Mucosa of rectum (tissue), 2 donors: ENCODE measurements at regions not wholly inside any gene's neighbourhood (a gene's known extent, or its start where the extent isn't known, plus 50 kb on each side); places are given as distances from the start of the nearest gene placed in this dataset.

Experiments
- H3K27ac ChIP-seq, 2 donors: one replicate each; pipeline ENCODE4 v1.7.0; 2013; ENCODE audit warnings: inconsistent platforms in 2 of 2, low read depth in 2 of 2, low read length in 2 of 2
- H3K27me3 ChIP-seq, 2 donors: one replicate each; pipeline ENCODE4 v1.7.0; 2013; ENCODE audit warnings: low read length in 2 of 2; ENCODE audit not compliant: control insufficient read depth in 2 of 2, insufficient read depth in 2 of 2
- H3K36me3 ChIP-seq, 2 donors: one replicate each; pipeline ENCODE4 v1.7.0; 2013; ENCODE audit warnings: low read length in 2 of 2; ENCODE audit not compliant: control insufficient read depth in 2 of 2, insufficient read depth in 2 of 2
- H3K4me1 ChIP-seq, 2 donors: one replicate each; pipeline ENCODE4 v1.7.0; 2013; ENCODE audit warnings: low read length in 2 of 2, mild to moderate bottlenecking in 1 of 2; ENCODE audit not compliant: control insufficient read depth in 2 of 2, insufficient read depth in 2 of 2
- H3K4me3 ChIP-seq, 2 donors: one replicate each; pipeline ENCODE4 v1.7.0; 2013; ENCODE audit warnings: low read length in 2 of 2
- H3K9ac ChIP-seq, 2 donors: one replicate each; pipeline ENCODE4 v1.7.0; 2013; ENCODE audit warnings: low read length in 2 of 2, low read depth in 1 of 2, mild to moderate bottlenecking in 1 of 2
- H3K9me3 ChIP-seq, 2 donors: one replicate each; pipeline ENCODE4 v1.7.0; 2013; ENCODE audit warnings: low read length in 2 of 2; ENCODE audit not compliant: control insufficient read depth in 2 of 2
- donor health status: healthy.
- donor health status: Normal muscosa, but diverticular disease.

DNA sequence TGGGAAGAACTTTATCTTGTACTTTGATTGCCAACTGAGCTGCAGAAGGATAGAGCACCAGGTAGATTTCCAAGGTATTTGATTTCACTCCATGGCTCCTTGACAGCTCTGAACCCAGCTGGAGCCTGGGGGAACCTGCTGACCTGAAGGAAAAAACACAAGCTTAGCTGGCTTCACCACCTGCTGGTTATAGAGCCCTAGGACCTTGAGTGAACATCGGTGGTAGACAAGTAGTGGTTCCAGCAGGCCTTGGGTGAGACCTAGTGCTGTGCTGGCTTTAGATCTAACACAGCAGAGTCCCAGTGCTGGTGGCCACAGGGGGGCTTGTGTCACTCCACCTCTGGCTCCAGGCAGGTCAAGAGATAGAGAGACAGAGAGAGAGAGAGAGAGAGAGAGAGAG lies 1102.6 kb downstream of the ADGRL3 start:
- Histone ChIP-seq H3K9ac (no peak overlapping the region), H3K27me3 (no peaks in the 10 kb centered on the region), H3K27ac (no peak overlapping the region), H3K36me3 (no peaks in the 10 kb centered on the region), H3K9me3 (no peaks in the 10 kb centered on the region), H3K4me3 (no peak overlapping the region), H3K4me1 (no peaks in the 10 kb centered on the region)

DNA sequence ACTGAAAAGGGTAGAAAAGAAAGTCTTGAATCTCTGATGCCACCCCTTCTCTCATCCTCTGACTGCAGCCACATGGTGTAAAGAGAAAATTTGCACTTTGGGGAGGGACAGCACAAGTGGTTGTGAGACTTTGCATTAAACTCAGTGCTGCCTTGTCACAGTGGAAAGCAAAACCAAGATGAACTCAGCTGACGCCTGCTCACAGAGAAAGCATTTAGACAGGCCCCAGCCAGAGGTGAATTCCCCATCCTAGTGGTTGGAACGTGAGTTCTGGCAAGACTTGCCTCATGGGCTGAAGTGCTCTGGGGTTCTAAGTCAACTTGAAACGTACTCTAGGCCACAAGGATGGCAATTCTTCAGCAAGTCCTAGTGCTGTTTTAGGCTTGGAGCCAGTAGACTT lies 1101.4 kb downstream of the ADGRL3 start:
- H3K36me3 ChIP-seq = no peaks in the 10 kb centered on the region
- no peak overlapping the region for H3K4me3 ChIP-seq
- no peak overlapping the region for H3K9ac ChIP-seq
- H3K4me1 ChIP-seq = no peaks in the 10 kb centered on the region
- H3K27me3 ChIP-seq = no peaks in the 10 kb centered on the region
- no peaks in the 10 kb centered on the region for H3K9me3 ChIP-seq
- no peak overlapping the region for H3K27ac ChIP-seq

DNA sequence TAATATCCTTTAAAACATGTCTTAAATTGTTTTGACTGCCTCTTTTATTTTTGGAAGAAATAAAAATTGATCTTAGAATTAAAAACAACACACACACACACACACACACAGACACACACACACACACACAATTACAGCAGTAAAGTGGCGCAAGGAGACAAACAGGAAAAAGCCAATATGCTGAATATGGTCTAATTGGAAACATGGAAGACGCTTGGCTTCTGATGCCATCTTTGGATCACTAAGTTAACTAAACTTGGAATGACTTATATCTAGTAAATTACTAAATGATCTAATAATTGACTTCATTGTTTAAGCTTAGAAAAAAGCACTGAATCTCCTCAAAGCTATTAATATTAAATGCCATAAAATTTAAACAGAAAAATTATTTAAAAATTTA lies 1093.4 kb downstream of the ADGRL3 start:
- Histone ChIP-seq H3K36me3 (no peaks in the 10 kb centered on the region), H3K27ac (no peak overlapping the region), H3K27me3 (no peaks in the 10 kb centered on the region), H3K4me1 (no peaks in the 10 kb centered on the region), H3K4me3 (no peak overlapping the region), H3K9me3 (no peaks in the 10 kb centered on the region), H3K9ac (no peak overlapping the region)

DNA sequence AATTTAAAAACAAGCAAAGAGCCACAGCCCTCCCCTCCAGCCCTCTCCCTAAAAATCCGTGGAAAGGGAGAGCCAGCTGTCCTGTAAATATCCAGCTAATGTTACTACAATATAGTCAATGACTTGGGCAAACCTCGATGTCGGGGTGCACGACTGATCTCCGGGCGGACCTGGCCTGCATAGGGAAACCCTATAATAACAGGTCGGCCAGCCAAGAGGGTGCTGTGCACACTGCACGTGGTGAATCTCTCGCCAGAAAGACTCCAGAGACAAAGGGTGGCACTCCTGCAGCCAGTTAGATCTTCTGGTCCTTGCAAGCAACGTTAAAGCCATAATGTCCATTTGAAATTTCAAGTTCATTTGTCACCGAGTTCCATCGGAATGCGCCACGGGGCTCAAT lies 1092.8 kb downstream of the ADGRL3 start:
- no peak overlapping the region for H3K9ac ChIP-seq
- H3K27ac ChIP-seq = no peak overlapping the region
- no peaks in the 10 kb centered on the region for H3K4me1 ChIP-seq
- no peak overlapping the region for H3K4me3 ChIP-seq
- no peaks in the 10 kb centered on the region for H3K36me3 ChIP-seq
- no peaks in the 10 kb centered on the region for H3K9me3 ChIP-seq
- H3K27me3 ChIP-seq = no peaks in the 10 kb centered on the region

DNA sequence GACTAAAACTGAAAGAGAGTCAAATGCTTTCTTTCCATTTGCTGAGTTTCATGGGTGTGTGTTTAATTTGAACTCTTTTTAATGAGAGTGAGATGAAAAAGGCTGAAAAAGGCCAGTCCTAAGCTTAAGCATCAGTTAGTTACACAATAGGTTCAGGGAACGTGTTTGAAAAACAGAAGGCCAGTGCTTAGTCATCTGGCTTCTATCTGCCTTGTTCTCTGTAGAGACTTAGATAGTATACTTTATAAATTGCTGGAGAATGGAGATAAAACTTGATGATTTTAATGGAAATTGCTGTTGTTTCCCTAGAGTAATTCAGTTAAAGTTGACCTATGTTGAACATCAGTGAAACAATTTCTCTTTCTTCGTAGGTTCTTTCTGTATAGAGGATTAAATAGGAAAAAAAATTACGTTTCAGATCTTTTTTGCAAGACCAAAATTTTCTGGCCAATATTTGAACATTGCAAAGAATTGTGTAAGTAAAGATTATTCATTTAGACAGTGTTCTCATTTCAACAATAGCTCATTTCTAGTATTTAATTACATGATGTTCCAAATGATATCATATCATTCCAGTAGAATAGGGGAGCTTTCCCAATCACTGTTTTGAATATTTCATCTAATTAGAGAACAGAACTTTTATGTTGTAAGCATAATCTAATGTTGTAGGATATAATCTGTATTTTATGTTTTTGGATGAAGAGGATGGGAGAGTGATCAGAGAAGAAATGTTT lies 1088.8 kb downstream of the ADGRL3 start:
- Histone ChIP-seq H3K4me1 (no peaks in the 10 kb centered on the region), H3K27ac (no peak overlapping the region), H3K9ac (no peak overlapping the region), H3K9me3 (no peaks in the 10 kb centered on the region), H3K27me3 (no peaks in the 10 kb centered on the region), H3K4me3 (no peak overlapping the region), H3K36me3 (no peaks in the 10 kb centered on the region)

DNA sequence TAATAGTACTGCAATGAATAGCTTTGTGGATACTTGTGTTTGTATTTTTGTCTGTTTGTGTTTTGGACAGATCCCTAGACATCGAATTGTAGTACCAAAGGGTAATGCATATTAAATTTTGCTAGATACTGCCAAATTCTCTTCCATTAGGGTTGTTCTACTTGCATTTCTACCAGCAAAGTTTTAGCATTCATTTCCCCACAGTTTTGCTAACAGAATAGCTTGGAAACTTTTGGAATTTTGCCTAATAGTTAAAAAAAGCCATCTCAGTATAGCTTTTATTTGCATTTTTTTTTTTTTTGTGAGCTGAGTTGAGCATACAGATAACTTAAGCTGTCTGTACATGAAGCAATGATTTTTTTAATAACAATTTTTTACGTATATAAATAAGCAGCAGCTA lies 1084.9 kb downstream of the ADGRL3 start:
- Histone ChIP-seq H3K27me3 (no peaks in the 10 kb centered on the region), H3K4me3 (no peak overlapping the region), H3K27ac (no peak overlapping the region), H3K9me3 (no peaks in the 10 kb centered on the region), H3K9ac (no peak overlapping the region), H3K36me3 (no peaks in the 10 kb centered on the region), H3K4me1 (no peaks in the 10 kb centered on the region)

DNA sequence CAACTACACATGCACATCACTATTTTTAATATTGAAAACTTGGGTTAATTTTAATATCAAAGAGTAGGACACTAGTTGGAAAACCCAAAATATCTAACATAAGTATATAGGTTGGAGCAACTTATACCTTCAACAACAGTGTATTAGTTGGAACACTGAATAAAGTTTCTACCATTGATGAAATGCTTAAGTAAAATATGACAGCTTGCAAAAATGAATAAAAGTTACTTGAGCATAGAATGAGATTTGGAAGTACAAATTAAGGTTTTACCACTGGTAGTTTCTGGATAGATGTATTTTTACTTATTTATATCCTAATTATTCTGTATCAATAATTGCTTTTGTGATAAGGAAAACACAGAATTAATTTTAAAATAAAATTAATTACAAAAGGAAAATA lies 1079.6 kb downstream of the ADGRL3 start:
- no peak overlapping the region for H3K4me3 ChIP-seq
- no peaks in the 10 kb centered on the region for H3K9me3 ChIP-seq
- no peaks in the 10 kb centered on the region for H3K36me3 ChIP-seq
- no peaks in the 10 kb centered on the region for H3K27me3 ChIP-seq
- H3K27ac ChIP-seq = no peak overlapping the region
- no peaks in the 10 kb centered on the region for H3K4me1 ChIP-seq
- no peak overlapping the region for H3K9ac ChIP-seq

DNA sequence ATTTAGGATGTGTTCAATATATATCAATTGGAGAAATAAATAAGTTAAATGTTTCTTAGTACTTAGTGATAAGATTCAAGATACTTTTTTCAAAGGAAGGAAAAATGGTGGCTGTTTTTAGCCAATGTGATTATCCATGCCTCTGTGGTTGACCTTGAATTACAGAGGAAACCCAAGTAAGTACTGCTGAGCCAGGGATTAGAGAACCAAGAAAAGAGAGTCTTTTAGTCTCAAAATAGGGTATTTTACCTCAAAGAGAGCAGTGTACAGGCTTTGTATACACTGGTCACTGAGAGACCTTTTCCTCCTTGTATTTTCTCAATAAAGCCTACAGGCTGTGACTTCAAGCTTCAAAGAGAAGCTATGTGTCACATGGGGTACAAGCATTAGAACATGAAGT lies 1075.3 kb downstream of the ADGRL3 start:
- H3K27ac ChIP-seq = no peak overlapping the region
- no peaks in the 10 kb centered on the region for H3K27me3 ChIP-seq
- H3K9me3 ChIP-seq = no peaks in the 10 kb centered on the region
- no peak overlapping the region for H3K4me3 ChIP-seq
- no peaks in the 10 kb centered on the region for H3K36me3 ChIP-seq
- no peak overlapping the region for H3K9ac ChIP-seq
- H3K4me1 ChIP-seq = no peaks in the 10 kb centered on the region

DNA sequence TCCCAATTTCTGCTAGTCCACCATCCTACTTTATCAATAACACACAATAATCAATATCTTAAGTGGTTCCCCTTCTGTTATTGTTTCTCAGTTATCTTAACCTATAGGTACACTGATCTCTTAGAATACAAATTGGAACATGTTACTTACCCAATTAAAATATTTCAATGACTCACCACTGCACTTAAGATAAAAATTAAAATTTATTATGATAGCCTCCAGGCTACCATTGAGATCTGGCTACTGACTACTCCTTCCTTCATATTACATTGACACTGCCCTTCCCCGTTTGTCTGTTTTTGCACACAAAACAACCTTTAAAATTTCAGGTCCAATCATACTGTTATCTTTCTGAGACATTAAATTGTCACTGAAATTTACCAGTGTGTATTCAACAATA lies 1074.7 kb downstream of the ADGRL3 start:
- H3K27me3 ChIP-seq = no peaks in the 10 kb centered on the region
- no peaks in the 10 kb centered on the region for H3K36me3 ChIP-seq
- H3K27ac ChIP-seq = no peak overlapping the region
- no peak overlapping the region for H3K9ac ChIP-seq
- no peaks in the 10 kb centered on the region for H3K4me1 ChIP-seq
- no peaks in the 10 kb centered on the region for H3K9me3 ChIP-seq
- H3K4me3 ChIP-seq = no peak overlapping the region

DNA sequence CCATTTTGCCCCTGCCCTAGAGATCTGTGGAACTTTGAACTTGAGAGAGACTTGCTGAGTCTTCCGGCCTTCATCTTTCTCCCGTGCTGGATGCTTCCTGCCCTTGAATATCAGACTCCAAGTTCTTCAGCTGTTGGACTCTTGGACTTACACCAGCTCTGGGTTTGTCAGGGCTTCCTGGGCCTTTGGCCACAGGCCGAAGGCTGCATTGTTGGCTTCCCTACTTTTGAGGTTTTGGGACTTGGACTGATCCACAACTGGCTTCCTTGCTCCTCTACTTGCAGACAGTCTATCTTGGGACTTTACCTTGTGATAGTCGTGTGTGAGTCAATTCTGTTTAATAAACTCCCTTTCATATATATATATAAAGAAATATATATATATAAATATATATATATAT lies 1071.0 kb downstream of the ADGRL3 start:
- H3K27ac ChIP-seq = no peak overlapping the region
- no peak overlapping the region for H3K4me3 ChIP-seq
- H3K36me3 ChIP-seq = no peaks in the 10 kb centered on the region
- no peaks in the 10 kb centered on the region for H3K9me3 ChIP-seq
- no peaks in the 10 kb centered on the region for H3K27me3 ChIP-seq
- no peaks in the 10 kb centered on the region for H3K4me1 ChIP-seq
- no peak overlapping the region for H3K9ac ChIP-seq

DNA sequence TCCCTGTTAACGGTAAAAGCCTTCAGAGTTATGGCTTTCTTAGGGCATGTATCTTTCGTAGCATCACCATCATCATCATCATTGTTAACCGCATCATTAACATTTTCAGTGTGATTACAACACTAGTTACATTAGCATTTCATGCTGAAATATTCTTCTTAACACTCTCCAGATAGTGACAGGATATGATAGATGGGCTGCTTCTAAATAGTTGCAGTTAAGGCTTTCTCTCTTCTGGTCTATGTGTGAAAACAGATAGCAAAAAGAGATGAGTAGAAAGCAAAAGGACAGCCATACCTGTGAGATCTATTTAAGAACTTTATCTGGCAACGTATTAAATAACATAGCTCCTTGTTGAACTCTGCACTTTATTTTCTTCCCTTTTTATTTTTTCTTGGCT lies 1069.8 kb downstream of the ADGRL3 start:
- Histone ChIP-seq H3K36me3 (no peaks in the 10 kb centered on the region), H3K4me3 (no peak overlapping the region), H3K27me3 (no peaks in the 10 kb centered on the region), H3K9ac (no peak overlapping the region), H3K27ac (no peak overlapping the region), H3K9me3 (no peaks in the 10 kb centered on the region), H3K4me1 (no peaks in the 10 kb centered on the region)
